Vagina (tissue), 2 donors: ENCODE measurements at regions not wholly inside any gene's neighbourhood (a gene's known extent, or its start where the extent isn't known, plus 50 kb on each side); places are given as distances from the start of the nearest gene placed in this dataset.

Source experiments
- DNase-seq, 2 donors: peaks; one replicate each; pipeline ENCODE4 v3.0.0-alpha.2; 2017; ENCODE audit errors: extremely low spot score in 2 of 2
- H3K27ac ChIP-seq: fragments of 200-600 bp; sonication (generic); one replicate; pipeline ENCODE4 v1.5.1; 2019
- H3K27me3 ChIP-seq: fragments of 200-600 bp; sonication (generic); one replicate; pipeline ENCODE4 v1.5.1; 2019
- H3K36me3 ChIP-seq, 2 donors: fragments of 200-600 bp; sonication (generic); one replicate each; pipeline ENCODE4 v1.5.1; 2017 to 2019
- H3K4me1 ChIP-seq: fragments of 200-600 bp; sonication (generic); one replicate; pipeline ENCODE4 v1.5.1; 2019
- H3K4me3 ChIP-seq, 2 donors: fragments of 200-600 bp; sonication (generic); 1 replicate in 1 of 2; 2 replicates in 1 of 2; pipeline ENCODE4 v1.5.1; 2016 to 2019
- H3K9me3 ChIP-seq: fragments of 200-600 bp; sonication (generic); one replicate; pipeline ENCODE4 v1.5.1; 2019
- CTCF ChIP-seq, 3 experiments: fragments of 450-650 bp in 2 of 3; fragments of 200-600 bp in 1 of 3; sonication (generic) in 1 of 3; IDR thresholded peaks; one replicate each; pipeline ENCODE4 v1.5.1; 2017 to 2019; ENCODE audit warnings: antibody characterized with exemption in 3 of 3, mild to moderate bottlenecking in 2 of 3, moderate library complexity in 2 of 3
- POLR2A ChIP-seq, 2 donors: fragments of 450-650 bp; IDR thresholded peaks; one replicate each; pipeline ENCODE4 v1.6.1; 2017; ENCODE audit warnings: antibody characterized with exemption in 2 of 2, mild to moderate bottlenecking in 2 of 2, moderate library complexity in 2 of 2
- POLR2AphosphoS5 ChIP-seq, 2 donors: sonication (generic); formaldehyde crosslinking; IDR thresholded peaks; one replicate each; pipeline ENCODE4 v1.9.0; 2017; ENCODE audit warnings: antibody characterized with exemption in 2 of 2, mild to moderate bottlenecking in 2 of 2, low read depth in 1 of 2; ENCODE audit not compliant: insufficient read depth in 1 of 2
- intact Hi-C: fragments of 100-400 bp; cut with DNase I; formaldehyde crosslinking; loops from one replicate; pipeline ENCODE4 v1.15.1; 2023

GRCh38 chr2:192467953-192468660, 273.4 kb upstream of the TMEFF2 start:
- H3K9me3 ChIP-seq = no peaks in the 10 kb centered on the region
- no peak overlapping the region for H3K4me3 ChIP-seq
- no peak for DNase-seq
- no peaks in the 10 kb centered on the region for H3K4me1 ChIP-seq
- TF ChIP-seq POLR2A (IDR thresholded peaks at IDR 0.05) (no peak), POLR2AphosphoS5 (IDR thresholded peaks at IDR 0.05; ENCODE audit: insufficient read depth in 1 of 2, low read depth in 1 of 2) (no peak), CTCF (IDR thresholded peaks at IDR 0.05) (no peak)
- H3K27me3 ChIP-seq = no peaks in the 10 kb centered on the region
- no peaks in the 10 kb centered on the region for H3K36me3 ChIP-seq
- no peak overlapping the region for H3K27ac ChIP-seq
- intact Hi-C loops = no loop called here

GRCh38 chr2:192465141-192465540, 270.4 kb upstream of the TMEFF2 start:
- no peaks in the 10 kb centered on the region for H3K9me3 ChIP-seq
- no peaks in the 10 kb centered on the region for H3K4me1 ChIP-seq
- intact Hi-C loops = no loop called here
- H3K27me3 ChIP-seq = no peaks in the 10 kb centered on the region
- no peaks in the 10 kb centered on the region for H3K36me3 ChIP-seq
- H3K27ac ChIP-seq = no peak overlapping the region
- no peak overlapping the region for H3K4me3 ChIP-seq
- no peak for DNase-seq
- TF ChIP-seq CTCF (IDR thresholded peaks at IDR 0.05) (no peak), POLR2A (IDR thresholded peaks at IDR 0.05) (no peak), POLR2AphosphoS5 (IDR thresholded peaks at IDR 0.05; ENCODE audit: insufficient read depth in 1 of 2, low read depth in 1 of 2) (no peak)

- no peak for DNase-seq
- Histone ChIP-seq H3K9me3 (no peaks in the 10 kb centered on the region), H3K4me3 (no peak overlapping the region), H3K27me3 (no peaks in the 10 kb centered on the region), H3K4me1 (no peaks in the 10 kb centered on the region), H3K27ac (no peak overlapping the region), H3K36me3 (no peaks in the 10 kb centered on the region)
- intact Hi-C loops = no loop called here
- TF ChIP-seq CTCF (IDR thresholded peaks at IDR 0.05) (no peak), POLR2AphosphoS5 (IDR thresholded peaks at IDR 0.05; ENCODE audit: insufficient read depth in 1 of 2, low read depth in 1 of 2) (no peak), POLR2A (IDR thresholded peaks at IDR 0.05) (no peak)
These were observed 264.7 kb upstream of the TMEFF2 start for GRCh38 chr2:192459422-192459821.

- no peaks in the 10 kb centered on the region for H3K9me3 ChIP-seq
- no peaks in the 10 kb centered on the region for H3K36me3 ChIP-seq
- no peaks in the 10 kb centered on the region for H3K27me3 ChIP-seq
- no peak overlapping the region for H3K4me3 ChIP-seq
- no peaks in the 10 kb centered on the region for H3K4me1 ChIP-seq
- H3K27ac ChIP-seq = no peak overlapping the region
- TF ChIP-seq CTCF (IDR thresholded peaks at IDR 0.05) = no peak
- no peak for TF ChIP-seq POLR2A (IDR thresholded peaks at IDR 0.05)
- no peak for TF ChIP-seq POLR2AphosphoS5 (IDR thresholded peaks at IDR 0.05; ENCODE audit: insufficient read depth in 1 of 2, low read depth in 1 of 2)
- intact Hi-C loops = no loop called here
- DNase-seq = no peak
These were observed 254.1 kb upstream of the TMEFF2 start for GRCh38 chr2:192448881-192449280.

GRCh38 chr2:192444286-192444838, 249.6 kb upstream of the TMEFF2 start:
- H3K4me1 ChIP-seq = no peaks in the 10 kb centered on the region
- no peak for DNase-seq
- H3K4me3 ChIP-seq = no peak overlapping the region
- no peaks in the 10 kb centered on the region for H3K36me3 ChIP-seq
- H3K27ac ChIP-seq = no peak overlapping the region
- intact Hi-C loops = no loop called here
- H3K27me3 ChIP-seq = no peaks in the 10 kb centered on the region
- no peaks in the 10 kb centered on the region for H3K9me3 ChIP-seq
- no peak for TF ChIP-seq CTCF (IDR thresholded peaks at IDR 0.05)
- TF ChIP-seq POLR2AphosphoS5 (IDR thresholded peaks at IDR 0.05; ENCODE audit: insufficient read depth in 1 of 2, low read depth in 1 of 2) = no peak
- no peak for TF ChIP-seq POLR2A (IDR thresholded peaks at IDR 0.05)
